HUES64 (cell line): ENCODE measurements at regions not wholly inside any gene's neighbourhood (a gene's known extent, or its start where the extent isn't known, plus 50 kb on each side); places are given as distances from the start of the nearest gene placed in this dataset.
A peak's percentile ranks its signal among the peaks of the same experiment; 100 is the strongest.

Source experiments
- H3K27ac ChIP-seq: 2 replicates; pipeline ENCODE4 v1.7.0; 2013; ENCODE audit warnings: low read depth, low read length, inconsistent platforms
- H3K27me3 ChIP-seq: 2 replicates; pipeline ENCODE4 v1.6.1; 2013; ENCODE audit warnings: mild to moderate bottlenecking, low read length; ENCODE audit not compliant: insufficient read depth
- H3K36me3 ChIP-seq: 2 replicates; pipeline ENCODE4 v1.6.1; 2013; ENCODE audit warnings: mild to moderate bottlenecking, low read length; ENCODE audit not compliant: insufficient read depth
- H3K4me1 ChIP-seq: 2 replicates; pipeline ENCODE4 v1.6.1; 2013; ENCODE audit warnings: mild to moderate bottlenecking, low read length, moderate library complexity; ENCODE audit not compliant: insufficient read depth
- H3K4me3 ChIP-seq: 2 replicates; pipeline ENCODE4 v1.5.1; 2013; ENCODE audit warnings: mild to moderate bottlenecking, low read length, moderate library complexity
- H3K9ac ChIP-seq: 2 replicates; pipeline ENCODE4 v1.6.1; 2013; ENCODE audit warnings: mild to moderate bottlenecking, low read depth, low read length
- H3K9me3 ChIP-seq: 2 replicates; pipeline ENCODE4 v1.6.1; 2013; ENCODE audit warnings: low read depth, low read length; ENCODE audit not compliant: insufficient read depth
- WGBS: fragments of 150-250, 120-280 bp; methylation state at CpG from one replicate; pipeline ENCODE4 v1.1.7; 2013; ENCODE audit warnings: missing lambda C conversion rate; 5-methylcytosine and 5-hydroxymethylcytosine counted together

- no peak overlapping the region for H3K4me3 ChIP-seq
- no peak overlapping the region for H3K27ac ChIP-seq
- no peaks in the 10 kb centered on the region for H3K4me1 ChIP-seq
- H3K27me3 ChIP-seq: no peaks in the 10 kb centered on the region
- H3K9me3 ChIP-seq: no peaks in the 10 kb centered on the region
- no peak overlapping the region for H3K9ac ChIP-seq
- no peaks in the 10 kb centered on the region for H3K36me3 ChIP-seq
These were observed 1304.4 kb downstream of the MAT2B start for GRCh38 chr5:164809821-164810220.

GRCh38 chr5:164818445-164818844 lies 1313.0 kb downstream of the MAT2B start:
- Histone ChIP-seq H3K9me3 (no peaks in the 10 kb centered on the region), H3K36me3 (no peaks in the 10 kb centered on the region)
- 94% methylated on average over 1 of the region's 1 CpG for WGBS

DNA sequence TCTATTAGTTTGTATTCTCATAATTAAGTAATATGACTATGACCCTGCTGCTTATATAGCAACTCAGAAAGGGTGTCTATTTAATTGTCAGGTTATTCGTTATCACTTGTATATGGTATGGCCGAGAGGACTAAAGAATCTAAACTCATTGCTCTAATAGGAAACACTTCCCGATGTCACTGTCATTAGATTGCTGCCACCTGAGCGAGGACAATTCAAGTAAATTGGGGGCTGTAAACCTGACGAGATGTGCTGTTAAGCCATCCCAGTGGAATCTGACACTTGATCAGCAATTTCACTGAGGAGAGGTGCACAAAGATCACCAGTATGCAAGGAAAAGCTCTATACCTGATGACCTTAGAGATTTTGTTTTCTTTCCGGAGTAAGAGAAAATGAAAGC lies 1319.3 kb downstream of the MAT2B start:
- Histone ChIP-seq H3K36me3 (no peaks in the 10 kb centered on the region), H3K27me3 (no peaks in the 10 kb centered on the region), H3K9me3 (no peaks in the 10 kb centered on the region), H3K9ac (no peak overlapping the region), H3K4me3 (no peak overlapping the region), H3K4me1 (no peaks in the 10 kb centered on the region), H3K27ac (no peak overlapping the region)
- WGBS: 87% methylated on average over 6 of the region's 6 CpGs

More at GRCh38 chr5:164818445-164818844, 1313.0 kb downstream of the MAT2B start:
- Histone ChIP-seq H3K4me1 (no peaks in the 10 kb centered on the region), H3K4me3 (no peak overlapping the region), H3K27ac (no peak overlapping the region), H3K27me3 (no peaks in the 10 kb centered on the region), H3K9ac (no peak overlapping the region)

- no peak overlapping the region for H3K27ac ChIP-seq
- no peaks in the 10 kb centered on the region for H3K9me3 ChIP-seq
- peaks cover 16% of the 10 kb centered on the region for H3K4me1 ChIP-seq
- WGBS: 98% methylated on average over 5 of the region's 6 CpGs
- no peak overlapping the region for H3K9ac ChIP-seq
- H3K27me3 ChIP-seq: no peaks in the 10 kb centered on the region
- no peaks in the 10 kb centered on the region for H3K36me3 ChIP-seq
- H3K4me3 ChIP-seq: no peak overlapping the region
These were observed 1327.1 kb downstream of the MAT2B start for GRCh38 chr5:164832516-164832915.

- Histone ChIP-seq H3K9ac (no peak overlapping the region), H3K9me3 (no peaks in the 10 kb centered on the region), H3K27ac (no peak overlapping the region), H3K4me3 (no peak overlapping the region), H3K27me3 (no peaks in the 10 kb centered on the region), H3K36me3 (no peaks in the 10 kb centered on the region), H3K4me1 (no peaks in the 10 kb centered on the region)
- WGBS: 96% methylated on average over 5 of the region's 5 CpGs
These were observed 1338.9 kb downstream of the MAT2B start for GRCh38 chr5:164844348-164844747.

DNA sequence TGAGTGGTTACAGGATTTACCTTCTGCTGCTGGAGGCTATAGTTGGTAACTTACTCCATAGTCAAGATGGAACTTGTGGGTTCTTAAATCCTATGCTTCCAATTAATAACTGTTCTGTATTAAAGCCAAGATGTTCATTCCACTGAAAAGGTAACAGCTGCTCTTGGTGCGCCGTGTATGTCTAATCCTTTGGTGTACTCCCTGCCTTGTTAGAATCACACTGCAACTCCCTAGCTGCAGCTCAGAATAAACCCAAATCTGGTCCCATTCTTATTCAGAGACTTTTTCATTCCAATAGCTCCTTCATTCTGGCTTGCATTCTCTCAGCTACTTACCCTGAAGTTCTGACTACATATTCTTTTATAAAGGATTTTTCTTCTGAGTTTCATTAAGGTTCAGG lies 1355.5 kb downstream of the MAT2B start:
- Histone ChIP-seq H3K9ac (no peak overlapping the region), H3K9me3 (no peaks in the 10 kb centered on the region), H3K4me3 (no peak overlapping the region), H3K4me1 (peaks cover 11% of the 10 kb centered on the region; the same call in 1 of the 2 replicates), H3K36me3 (no peaks in the 10 kb centered on the region), H3K27me3 (no peaks in the 10 kb centered on the region), H3K27ac (0 out of 2 replicates have a peak overlapping the region, but pooled peaks have one; percentile 10)
- 91% methylated on average over 2 of the region's 2 CpGs for WGBS

DNA sequence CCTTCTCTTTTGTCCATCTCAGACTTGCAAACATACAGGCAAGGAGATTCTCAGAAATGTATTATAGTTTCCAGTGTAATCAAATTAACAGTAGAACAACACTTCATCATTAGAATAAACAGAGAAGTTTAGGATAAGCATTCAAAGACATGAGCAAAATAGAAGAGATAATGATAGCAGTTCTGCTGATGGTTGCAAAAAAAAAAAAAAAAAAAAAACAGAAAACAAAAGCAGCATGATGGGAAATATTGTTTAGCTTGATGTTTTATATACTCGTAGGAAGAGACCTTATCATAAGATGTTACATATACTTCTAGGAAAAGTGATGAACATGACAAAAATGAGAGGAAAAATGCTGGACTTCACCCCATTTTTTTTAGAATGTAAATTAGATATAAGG lies 1356.2 kb downstream of the MAT2B start:
- Histone ChIP-seq H3K27ac (no peak overlapping the region), H3K9me3 (no peaks in the 10 kb centered on the region), H3K4me3 (no peak overlapping the region), H3K9ac (no peak overlapping the region), H3K27me3 (no peaks in the 10 kb centered on the region), H3K36me3 (no peaks in the 10 kb centered on the region), H3K4me1 (peaks cover 11% of the 10 kb centered on the region; the same call in 1 of the 2 replicates)
- no CpG with 5 or more reads among the region's 1 CpG for WGBS

DNA sequence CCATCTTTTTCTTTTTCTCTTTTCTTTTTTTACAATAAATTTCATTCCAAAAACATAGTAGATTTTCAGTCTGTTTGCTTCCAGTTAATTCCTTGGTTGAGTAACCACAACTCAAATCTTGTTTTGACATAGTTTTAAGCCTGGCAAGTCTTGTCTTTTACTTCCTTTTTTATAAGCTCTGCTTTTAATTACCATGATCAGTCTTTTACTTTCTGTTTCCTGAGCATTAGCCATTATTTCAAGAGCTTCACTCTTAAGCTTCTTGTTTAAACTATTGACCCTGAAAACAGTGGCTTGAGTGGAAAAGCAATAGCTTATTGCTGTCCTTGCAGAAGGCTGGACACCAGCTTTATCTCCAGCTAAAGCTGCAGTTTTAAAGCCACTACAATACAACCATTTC lies 1363.3 kb downstream of the MAT2B start:
- no peak overlapping the region for H3K4me3 ChIP-seq
- no peak overlapping the region for H3K9ac ChIP-seq
- no peak overlapping the region for H3K27ac ChIP-seq
- no peaks in the 10 kb centered on the region for H3K36me3 ChIP-seq
- no peaks in the 10 kb centered on the region for H3K4me1 ChIP-seq
- H3K9me3 ChIP-seq: no peaks in the 10 kb centered on the region
- H3K27me3 ChIP-seq: no peaks in the 10 kb centered on the region

DNA sequence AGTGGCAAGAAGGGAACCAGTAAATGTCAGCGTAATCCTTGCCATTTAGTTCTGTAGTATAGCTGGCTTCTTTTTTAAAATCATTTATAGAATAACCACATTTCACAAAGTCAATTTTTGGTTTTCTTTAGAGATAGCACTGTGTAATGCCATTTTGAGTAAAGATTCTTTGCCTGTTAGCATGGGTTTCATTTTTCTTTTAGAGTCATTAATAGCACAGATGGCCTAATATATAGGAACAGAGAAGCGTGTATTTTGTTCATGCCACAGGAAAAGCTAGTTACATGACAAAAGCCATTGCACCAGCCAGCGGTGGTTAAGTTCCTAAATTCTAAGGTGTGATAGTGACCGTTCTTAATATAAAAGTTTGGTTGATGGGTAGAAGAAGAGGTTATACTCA lies 1363.9 kb downstream of the MAT2B start:
- Histone ChIP-seq H3K4me1 (no peaks in the 10 kb centered on the region), H3K4me3 (no peak overlapping the region), H3K27me3 (no peaks in the 10 kb centered on the region), H3K27ac (no peak overlapping the region), H3K9me3 (no peaks in the 10 kb centered on the region), H3K9ac (no peak overlapping the region), H3K36me3 (no peaks in the 10 kb centered on the region)
- WGBS: 96% methylated on average over 4 of the region's 4 CpGs

DNA sequence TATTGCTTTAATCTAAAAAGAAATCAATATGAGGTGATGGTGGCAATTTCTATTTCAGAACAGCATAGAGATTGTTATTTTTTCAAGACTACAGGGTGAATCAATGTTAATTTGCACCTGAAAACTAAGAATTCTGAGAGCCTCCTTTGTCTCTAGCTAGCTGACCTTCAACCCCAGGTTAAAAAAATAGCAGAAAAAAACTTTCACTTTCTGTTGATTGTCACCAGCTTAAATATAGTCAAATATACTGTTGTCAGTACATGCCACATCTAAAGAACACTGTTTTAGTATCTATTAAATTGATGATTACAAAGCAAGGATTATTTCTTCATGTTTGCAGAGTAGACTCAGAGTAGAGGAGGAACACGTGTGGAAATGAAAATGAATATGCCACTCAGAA lies 1371.4 kb downstream of the MAT2B start:
- Histone ChIP-seq H3K36me3 (no peaks in the 10 kb centered on the region), H3K9ac (no peak overlapping the region), H3K4me3 (no peak overlapping the region), H3K27me3 (no peaks in the 10 kb centered on the region), H3K9me3 (peaks cover 19% of the 10 kb centered on the region; the same call in 1 of the 2 replicates), H3K27ac (no peak overlapping the region), H3K4me1 (no peaks in the 10 kb centered on the region)
- 100% methylated on average over 1 of the region's 1 CpG for WGBS

DNA sequence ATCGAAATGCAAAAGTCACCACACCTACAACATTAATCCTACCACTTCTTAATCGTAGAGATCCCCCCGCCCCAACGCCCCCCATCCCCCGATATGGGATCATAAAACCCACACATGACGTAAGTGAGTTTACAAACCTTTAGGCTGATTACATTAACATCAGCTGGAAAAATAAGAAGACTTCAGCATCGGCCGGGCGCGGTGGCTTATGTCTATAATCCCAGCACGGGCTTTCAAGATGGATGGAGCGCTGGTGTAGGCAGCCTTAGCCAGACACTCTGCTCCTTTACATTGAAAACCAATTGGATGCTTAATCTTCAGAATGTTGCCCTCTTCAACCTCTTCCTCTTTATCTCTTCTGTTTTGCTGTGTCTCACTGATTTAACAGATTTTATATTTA lies 1376.0 kb downstream of the MAT2B start:
- H3K27ac ChIP-seq: no peak overlapping the region
- no peak overlapping the region for H3K9ac ChIP-seq
- no peak overlapping the region for H3K4me3 ChIP-seq
- peaks cover 6% of the 10 kb centered on the region; the same call in 1 of the 2 replicates for H3K9me3 ChIP-seq
- no peaks in the 10 kb centered on the region for H3K36me3 ChIP-seq
- H3K4me1 ChIP-seq: no peaks in the 10 kb centered on the region
- H3K27me3 ChIP-seq: no peaks in the 10 kb centered on the region
- 91% methylated on average over 11 of the region's 12 CpGs for WGBS

GRCh38 chr5:164885179-164885578 lies 1379.8 kb downstream of the MAT2B start:
- Histone ChIP-seq H3K27me3 (no peaks in the 10 kb centered on the region), H3K27ac (no peak overlapping the region), H3K36me3 (no peaks in the 10 kb centered on the region), H3K9ac (no peak overlapping the region), H3K4me3 (no peak overlapping the region), H3K4me1 (no peaks in the 10 kb centered on the region), H3K9me3 (no peaks in the 10 kb centered on the region)
- WGBS: 93% methylated on average over 3 of the region's 3 CpGs
